GM12873 (cell line): ENCODE measurements at regions not wholly inside any gene's neighbourhood (a gene's known extent, or its start where the extent isn't known, plus 50 kb on each side); places are given as distances from the start of the nearest gene placed in this dataset.

Experiments
- CTCF ChIP-seq: IDR thresholded peaks from 2 replicates; pipeline ENCODE4 v1.5.1; 2012; ENCODE audit warnings: low read depth, mild to moderate bottlenecking, moderate library complexity, low read length, control low read depth; ENCODE audit not compliant: insufficient read depth; ENCODE audit errors: missing control alignments

GRCh38 chr6:51533962-51534361, 553.5 kb downstream of the PKHD1 start:
- no peak for TF ChIP-seq CTCF

- TF ChIP-seq CTCF: no peak
These were observed 552.1 kb downstream of the PKHD1 start for GRCh38 chr6:51535327-51535726.

GRCh38 chr6:51536728-51537127, 550.7 kb downstream of the PKHD1 start:
- TF ChIP-seq CTCF: no peak

GRCh38 chr6:51541847-51542246, 545.6 kb downstream of the PKHD1 start:
- TF ChIP-seq CTCF: no peak

- TF ChIP-seq CTCF: no peak
These were observed 544.9 kb downstream of the PKHD1 start for GRCh38 chr6:51542475-51542874.

GRCh38 chr6:51550243-51550642, 537.2 kb downstream of the PKHD1 start:
- TF ChIP-seq CTCF: no peak

GRCh38 chr6:51552435-51552834, 535.0 kb downstream of the PKHD1 start:
- no peak for TF ChIP-seq CTCF

GRCh38 chr6:51553246-51554015, 534.0 kb downstream of the PKHD1 start:
- TF ChIP-seq CTCF: no peak
